GM12878 (cell line): ENCODE measurements at regions not wholly inside any gene's neighbourhood (a gene's known extent, or its start where the extent isn't known, plus 50 kb on each side); places are given as distances from the start of the nearest gene placed in this dataset.

Experiments used
- ATAC-seq: fragments of 200-7000 bp; cut with Tn5 transposase; 3 replicates; pipeline ENCODE4 v1.9.1; 2020; ENCODE audit warnings: mild to moderate bottlenecking, moderate library complexity
- BruUV-seq: library from RNA; stranded (reverse); fragments of 400-500 nt; replicated peaks from 2 replicates; lab custom pipeline; 2021; lab: Mats Ljungman, UMichigan
- CTCF ChIA-PET: fragments of 300-600 bp; sonication (Branson Sonifier 250); formaldehyde crosslinking; extraction: SDS; loops from one replicate; lab custom pipeline; 2021; ENCODE audit warnings: inconsistent platforms; lab: Yijun Ruan, JAX
- POLR2A ChIA-PET: fragments of 350-600 bp; formaldehyde crosslinking; extraction: SDS; loops from one replicate; lab custom pipeline; 2021; ENCODE audit warnings: inconsistent platforms; lab: Charles Lee
- RAD21 ChIA-PET: fragments of 300-600 bp; sonication (Branson Sonifier 250); formaldehyde crosslinking; loops from one replicate; lab custom pipeline; 2023; ENCODE audit warnings: antibody characterized with exemption; ENCODE audit not compliant: unreplicated experiment; lab: Charles Lee
- SMC1A ChIA-PET: fragments of 300-600 bp; sonication (Branson Sonifier 250); formaldehyde crosslinking; loops from one replicate; lab custom pipeline; 2023; ENCODE audit not compliant: unreplicated experiment, uncharacterized antibody; lab: Charles Lee
- DNase-seq: peaks from one replicate; pipeline ENCODE4 v3.0.0-alpha.2; 2011; ENCODE audit warnings: low read depth, low spot score
- FAIRE-seq: peaks from 3 replicates; lab custom pipeline; 2011; peaks lifted over from hg19 to GRCh38; lab: Jason Lieb, UNC
- H2AFZ ChIP-seq: 2 replicates; pipeline ENCODE4 v1.6.0; 2011; ENCODE audit warnings: low read depth, low read length, control low read depth; ENCODE audit not compliant: control insufficient read depth
- H3K27ac ChIP-seq: 2 replicates; pipeline ENCODE4 v1.5.1; 2011; ENCODE audit warnings: control low read depth; ENCODE audit not compliant: control insufficient read depth, insufficient read depth
- H3K27me3 ChIP-seq, 2 experiments: replicated peaks in 1 of 2; 2 replicates each; pipeline versions ENCODE4 v1.6.0 to v1.6.1; 2011; ENCODE audit warnings: low read length in 1 of 2; ENCODE audit not compliant: control insufficient read depth in 2 of 2, insufficient read depth in 2 of 2
- H3K36me3 ChIP-seq, 2 experiments: 2 replicates each; pipeline ENCODE4 v1.5.1; 2011; ENCODE audit warnings: low read length in 1 of 2; ENCODE audit not compliant: control insufficient read depth in 2 of 2, insufficient read depth in 2 of 2
- H3K4me1 ChIP-seq: 2 replicates; pipeline ENCODE4 v1.6.1; 2011; ENCODE audit warnings: mild to moderate bottlenecking, low read length, moderate library complexity, mixed read lengths; ENCODE audit not compliant: control insufficient read depth, insufficient read depth
- H3K4me2 ChIP-seq: 2 replicates; pipeline ENCODE4 v1.6.0; 2011; ENCODE audit warnings: control low read depth; ENCODE audit not compliant: control insufficient read depth, insufficient read depth
- H3K4me3 ChIP-seq: fragments of 200-600 bp; sonication (generic); 2 replicates; pipeline ENCODE4 v1.5.1; 2016
- H3K79me2 ChIP-seq: 2 replicates; pipeline ENCODE4 v1.6.0; 2011; ENCODE audit warnings: low read length; ENCODE audit not compliant: control insufficient read depth, insufficient read depth
- H3K9ac ChIP-seq: 2 replicates; pipeline ENCODE4 v1.8.0; 2011; ENCODE audit warnings: low read length, control low read depth, mixed read lengths; ENCODE audit not compliant: control insufficient read depth, insufficient read depth
- H3K9me3 ChIP-seq: replicated peaks from 3 replicates; pipeline ENCODE4 v1.5.1; 2011; ENCODE audit warnings: mild to moderate bottlenecking, low read length; ENCODE audit not compliant: control insufficient read depth, insufficient read depth
- H4K20me1 ChIP-seq: 2 replicates; pipeline ENCODE4 v1.6.0; 2011; ENCODE audit not compliant: control insufficient read depth, insufficient read depth
- ATF7 ChIP-seq: fragments of 450-650 bp; IDR thresholded peaks from 2 replicates; pipeline ENCODE4 v1.6.1; 2016; ENCODE audit warnings: low read depth, mild to moderate bottlenecking
- EZH2 ChIP-seq: IDR thresholded peaks from 2 replicates; pipeline ENCODE4 v1.6.1; 2012; ENCODE audit warnings: low read depth, mild to moderate bottlenecking, control low read depth, inconsistent platforms, low read length, borderline replicate concordance; ENCODE audit not compliant: control insufficient read depth
- FOXK2 ChIP-seq: fragments of 450-650 bp; IDR thresholded peaks from 2 replicates; pipeline ENCODE4 v1.6.1; 2017; ENCODE audit warnings: mild to moderate bottlenecking, moderate library complexity
- IKZF1 ChIP-seq: fragments of 450-650 bp; conservative IDR thresholded peaks from 2 replicates; pipeline ENCODE4 v1.6.1; 2017; ENCODE audit warnings: antibody characterized with exemption, mild to moderate bottlenecking
- LARP7 ChIP-seq: fragments of 450-650 bp; IDR thresholded peaks from 2 replicates; pipeline ENCODE4 v1.6.1; 2017; ENCODE audit warnings: mild to moderate bottlenecking
- MXI1 ChIP-seq: fragments of 150-350 bp; IDR thresholded peaks from 2 replicates; pipeline ENCODE4 v1.6.1; 2011; ENCODE audit warnings: low read depth, mild to moderate bottlenecking, inconsistent platforms, low read length, improper control_type of control experiment
- NFXL1 ChIP-seq: fragments of 450-650 bp; IDR thresholded peaks from 2 replicates; pipeline ENCODE4 v1.6.1; 2017; ENCODE audit warnings: antibody characterized with exemption, mild to moderate bottlenecking, borderline replicate concordance
- NKRF ChIP-seq: fragments of 450-650 bp; conservative IDR thresholded peaks from 2 replicates; pipeline ENCODE4 v1.6.1; 2017; ENCODE audit warnings: mild to moderate bottlenecking, moderate library complexity
- PML ChIP-seq: IDR thresholded peaks from 2 replicates; pipeline ENCODE4 v1.6.1; 2012; ENCODE audit warnings: low read length, inconsistent platforms
- SIN3A ChIP-seq: IDR thresholded peaks from 2 replicates; pipeline ENCODE4 v1.6.1; 2012; ENCODE audit warnings: low read depth, low read length, improper control_type of control experiment
- SMAD1 ChIP-seq: fragments of 450-650 bp; IDR thresholded peaks from 2 replicates; pipeline ENCODE4 v1.6.1; 2018; ENCODE audit warnings: mild to moderate bottlenecking, low read depth; ENCODE audit not compliant: partially characterized antibody
- SREBF2 ChIP-seq: IDR thresholded peaks from 2 replicates; pipeline ENCODE4 v1.6.1; 2012; ENCODE audit warnings: mild to moderate bottlenecking, low read length
- TCF12 ChIP-seq: IDR thresholded peaks from 2 replicates; pipeline ENCODE4 v1.6.1; 2011; ENCODE audit warnings: low read depth, mild to moderate bottlenecking, low read length
- ZBED1 ChIP-seq: IDR thresholded peaks from 2 replicates; pipeline ENCODE4 v1.6.1; 2016; ENCODE audit warnings: borderline replicate concordance
- WGBS: methylation state at CpG from one replicate; pipeline ENCODE4 v1.1.6; 2016; ENCODE audit warnings: low lambda C conversion rate; ENCODE audit not compliant: insufficient replicate concordance, insufficient coverage; ENCODE audit errors: missing lambda C conversion rate; 5-methylcytosine and 5-hydroxymethylcytosine counted together
- in situ Hi-C: fragments of 300-500 bp; cut with MboI; formaldehyde crosslinking; loops from 9 replicates; pipeline ENCODE4 v1.14.3; 2018; ENCODE audit warnings: mixed read lengths
- intact Hi-C: fragments of 100-400 bp; cut with micrococcal nuclease; formaldehyde crosslinking; loops from one replicate; pipeline ENCODE4 v1.14.2; 2022; ENCODE audit not compliant: unreplicated experiment
- TF ChIP-seq, protein P1 (sequence below): IDR thresholded peaks from 2 replicates; pipeline ENCODE4 v1.6.1; 2011; ENCODE audit warnings: mild to moderate bottlenecking, low read depth, low read length, moderate library complexity; ENCODE audit not compliant: insufficient replicate concordance

DNA sequence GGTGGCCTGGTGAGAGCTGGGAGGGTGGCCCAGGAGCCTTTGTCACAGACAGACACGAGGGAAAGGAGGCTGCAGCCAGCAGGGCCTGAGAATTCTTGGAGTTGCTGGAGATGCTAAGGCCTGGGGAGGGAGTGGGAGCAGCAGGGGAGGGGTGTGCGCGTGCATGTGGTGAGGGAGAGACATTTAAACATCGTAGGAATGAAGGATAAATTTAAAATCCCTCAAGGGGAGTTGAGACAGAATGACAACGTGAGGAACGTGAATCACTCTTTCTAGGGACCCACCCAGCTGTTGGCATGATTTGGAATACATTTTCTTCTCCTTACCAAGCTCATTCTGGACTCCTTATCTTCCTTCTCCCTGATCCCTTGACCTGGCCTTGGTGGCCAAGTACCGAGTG lies 73.3 kb upstream of the CACNA1E start:
- in situ Hi-C loops, result no loop called here

DNA sequence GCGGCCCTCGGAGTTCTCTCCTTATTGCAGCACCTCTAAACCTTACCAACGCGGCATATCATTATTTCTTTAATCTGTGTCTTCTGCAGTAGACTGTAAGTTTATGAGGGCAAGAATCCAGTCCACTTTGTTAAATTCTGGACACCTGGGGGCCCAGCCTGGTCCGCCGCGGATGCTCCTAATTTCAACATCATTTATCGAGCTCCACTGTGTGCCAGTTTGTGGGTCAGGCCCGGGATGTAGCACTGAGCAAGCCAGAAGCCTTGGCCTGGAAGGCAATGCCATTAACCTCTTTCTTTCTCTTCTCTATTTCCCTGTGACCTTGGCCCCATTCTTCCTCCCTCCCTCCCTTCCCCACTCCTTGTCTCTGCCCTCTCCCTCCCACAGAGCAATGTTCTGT lies 70.6 kb upstream of the CACNA1E start:
- no peaks in the 10 kb centered on the region; the same call in 1 of the 2 replicates for H3K4me1 ChIP-seq
- DNase-seq, result no peak
- H3K27me3 ChIP-seq, result no peaks in the 10 kb centered on the region; a peak in 1 of 4 replicates
- in situ Hi-C loops, result no loop called here
- no peak for ATAC-seq
- H3K9ac ChIP-seq, result no peak overlapping the region
- H3K27ac ChIP-seq, result no peak overlapping the region
- WGBS, result 70% methylated on average over 9 of the region's 9 CpGs
- no peaks in the 10 kb centered on the region for H4K20me1 ChIP-seq
- FAIRE-seq, result no peak
- H3K79me2 ChIP-seq, result no peaks in the 10 kb centered on the region
- ChIA-PET CTCF (no interaction called here), RAD21 (no interaction called here), POLR2A (interaction anchor here (0.7 kb wide), 1 partner anchor 375 kb away, joined by 3 read pairs; no protein-coding TSS in a partner anchor), SMC1A (no interaction called here)
- no peak overlapping the region for H2AFZ ChIP-seq
- no peak for TF ChIP-seq PML
- no peak for TF ChIP-seq TCF12
- TF ChIP-seq SIN3A, result no peak
- no peak for TF ChIP-seq NFXL1
- TF ChIP-seq ZBED1, result no peak
- TF ChIP-seq MXI1, result no peak
- TF ChIP-seq, protein P1, sequence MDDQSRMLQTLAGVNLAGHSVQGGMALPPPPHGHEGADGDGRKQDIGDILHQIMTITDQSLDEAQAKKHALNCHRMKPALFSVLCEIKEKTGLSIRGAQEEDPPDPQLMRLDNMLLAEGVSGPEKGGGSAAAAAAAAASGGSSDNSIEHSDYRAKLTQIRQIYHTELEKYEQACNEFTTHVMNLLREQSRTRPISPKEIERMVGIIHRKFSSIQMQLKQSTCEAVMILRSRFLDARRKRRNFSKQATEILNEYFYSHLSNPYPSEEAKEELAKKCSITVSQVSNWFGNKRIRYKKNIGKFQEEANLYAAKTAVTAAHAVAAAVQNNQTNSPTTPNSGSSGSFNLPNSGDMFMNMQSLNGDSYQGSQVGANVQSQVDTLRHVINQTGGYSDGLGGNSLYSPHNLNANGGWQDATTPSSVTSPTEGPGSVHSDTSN, result no peak
- no peak for TF ChIP-seq NKRF
- no peak overlapping the region for H3K4me2 ChIP-seq
- intact Hi-C loops, result no loop called here
- no peak overlapping the region for H3K4me3 ChIP-seq
- BruUV-seq, result no TSS peak
- no peaks in the 10 kb centered on the region for H3K36me3 ChIP-seq
- no peaks in the 10 kb centered on the region for H3K9me3 ChIP-seq

More for the DNA sequence above, 73.3 kb upstream of the CACNA1E start:
- Histone ChIP-seq H2AFZ (no peak overlapping the region), H3K4me1 (no peaks in the 10 kb centered on the region), H3K4me3 (no peak overlapping the region), H3K79me2 (no peaks in the 10 kb centered on the region), H3K27me3 (no peaks in the 10 kb centered on the region), H3K4me2 (no peak overlapping the region), H3K27ac (no peak overlapping the region), H4K20me1 (no peaks in the 10 kb centered on the region), H3K36me3 (no peaks in the 10 kb centered on the region), H3K9ac (no peak overlapping the region), H3K9me3 (no peaks in the 10 kb centered on the region)
- FAIRE-seq, result no peak
- ChIA-PET RAD21 (no interaction called here), POLR2A (no interaction called here), SMC1A (no interaction called here), CTCF (interaction anchor here (2.0 kb wide), 1 partner anchor 15 kb away, joined by 5 read pairs; no protein-coding TSS in a partner anchor)
- no TSS peak for BruUV-seq
- no peak for ATAC-seq
- TF ChIP-seq LARP7 (no peak), FOXK2 (no peak), EZH2 (no peak), SREBF2 (no peak), IKZF1 (no peak), SMAD1 (no peak), ATF7 (no peak)
- intact Hi-C loops, result no loop called here
- DNase-seq, result no peak
- 37% methylated on average over 7 of the region's 7 CpGs for WGBS
